T-cell (primary cell): ENCODE measurements at regions not wholly inside any gene's neighbourhood (a gene's known extent, or its start where the extent isn't known, plus 50 kb on each side); places are given as distances from the start of the nearest gene placed in this dataset.

Experiments
- ATAC-seq, 4 experiments: fragments of 200-7000 bp in 3 of 4; fragments of 150-1000 bp in 1 of 4; cut with Tn5 transposase; replicated peaks in 1 of 4; 1 replicate in 3 of 4; 2 replicates in 1 of 4; pipeline ENCODE4 v1.10.0; 2021; ENCODE audit warnings: moderate library complexity in 3 of 4, mild to moderate bottlenecking in 2 of 4, moderate number of reproducible peaks in 1 of 4
- CTCF ChIA-PET, 2 donors: fragments of 300-600 bp; sonication (Branson Sonifier 250); formaldehyde crosslinking; loops; one replicate each; lab custom pipeline; 2022; ENCODE audit warnings: antibody characterized with exemption in 2 of 2; lab: Charles Lee
- POLR2A ChIA-PET, 2 donors: fragments of 300-600 bp; sonication (Branson Sonifier 250); formaldehyde crosslinking; loops; one replicate each; lab custom pipeline; 2022; ENCODE audit warnings: antibody characterized with exemption in 2 of 2; lab: Charles Lee
- DNase-seq, 35 experiments: peaks; one replicate each; pipeline versions ENCODE4 v3.0.0 to v3.0.0-alpha.2; 2013 to 2023
- H3K27ac ChIP-seq: one replicate; pipeline ENCODE4 v1.5.1; 2013; ENCODE audit warnings: low read length
- H3K27me3 ChIP-seq, 2 experiments: replicated peaks in 1 of 2; 1 replicate in 1 of 2; 2 replicates in 1 of 2; pipeline versions ENCODE4 v1.6.1 to v1.7.0; 2013; ENCODE audit warnings: low read length in 1 of 2, mixed read lengths in 1 of 2; ENCODE audit not compliant: control insufficient read depth in 2 of 2, insufficient read depth in 2 of 2; ENCODE audit errors: extremely low read depth in 1 of 2
- H3K36me3 ChIP-seq, 2 donors: 1 replicate in 1 of 2; 2 replicates in 1 of 2; pipeline versions ENCODE4 v1.6.1 to v1.7.0; 2013; ENCODE audit warnings: low read length in 1 of 2; ENCODE audit not compliant: control insufficient read depth in 2 of 2, insufficient read depth in 1 of 2; ENCODE audit errors: extremely low read depth in 1 of 2
- H3K4me1 ChIP-seq, 2 experiments: 1 replicate in 1 of 2; 2 replicates in 1 of 2; pipeline versions ENCODE4 v1.6.1 to v1.7.0; 2013; ENCODE audit warnings: low read length in 2 of 2, mixed read lengths in 1 of 2; ENCODE audit not compliant: insufficient read depth in 2 of 2, control insufficient read depth in 1 of 2; ENCODE audit errors: extremely low read depth in 1 of 2
- H3K4me3 ChIP-seq, 2 donors: 1 replicate in 1 of 2; 2 replicates in 1 of 2; pipeline versions ENCODE4 v1.5.1 to v1.7.0; 2013; ENCODE audit warnings: mild to moderate bottlenecking in 2 of 2, low read length in 1 of 2, moderate library complexity in 1 of 2; ENCODE audit not compliant: control insufficient read depth in 1 of 2; ENCODE audit errors: extremely low read depth in 1 of 2
- H3K9me3 ChIP-seq: 2 replicates; pipeline ENCODE4 v1.7.0; 2013
- H3K27ac Mint-ChIP-seq, 2 donors: one replicate each; pipeline ENCODE4 v1.8.0; 2020 to 2021; ENCODE audit warnings: mild to moderate bottlenecking in 2 of 2, mixed read lengths in 2 of 2
- H3K27me3 Mint-ChIP-seq, 2 donors: one replicate each; pipeline ENCODE4 v1.8.0; 2021 to 2022; ENCODE audit warnings: mixed read lengths in 2 of 2
- H3K36me3 Mint-ChIP-seq: one replicate; pipeline ENCODE4 v1.8.0; 2021; ENCODE audit warnings: mixed read lengths
- H3K4me1 Mint-ChIP-seq, 3 donors: one replicate each; pipeline ENCODE4 v1.8.0; 2020 to 2022; ENCODE audit warnings: mixed read lengths in 3 of 3, mild to moderate bottlenecking in 1 of 3
- H3K4me3 Mint-ChIP-seq, 3 donors: one replicate each; pipeline ENCODE4 v1.8.0; 2020 to 2022; ENCODE audit warnings: mild to moderate bottlenecking in 3 of 3, mixed read lengths in 3 of 3, moderate library complexity in 3 of 3
- H3K9me3 Mint-ChIP-seq, 3 donors: one replicate each; pipeline ENCODE4 v1.8.0; 2020 to 2022; ENCODE audit warnings: mixed read lengths in 3 of 3
- WGBS: methylation state at CpG from one replicate; pipeline ENCODE4 v1.1.5; 2013; ENCODE audit warnings: missing lambda C conversion rate; ENCODE audit not compliant: insufficient coverage; 5-methylcytosine and 5-hydroxymethylcytosine counted together

DNA sequence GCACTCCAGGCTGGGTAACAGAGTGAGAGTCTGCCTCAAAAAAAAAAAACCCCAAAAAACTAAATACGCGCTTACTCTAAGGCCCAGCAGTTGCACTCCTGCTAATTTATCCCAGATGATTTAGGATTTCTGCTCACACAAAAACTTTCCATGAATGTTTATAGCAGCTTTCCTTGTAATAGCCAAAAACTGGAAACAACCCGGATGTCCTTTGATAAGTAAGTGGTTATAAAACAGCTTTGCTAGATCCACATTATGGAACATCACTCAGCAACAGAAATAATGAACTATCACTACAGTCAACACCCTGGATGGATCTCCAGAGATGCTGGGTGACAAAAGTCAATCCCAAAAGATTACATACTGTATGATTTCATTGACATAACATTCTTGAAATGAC is 220.4 kb upstream of the JARID2 start:
- DNase-seq (no peak), ATAC-seq (no peak)
- Mint-ChIP-seq H3K9me3 (no peaks in the 10 kb centered on the region), H3K36me3 (no peaks in the 10 kb centered on the region), H3K4me1 (peaks cover 0 to 15% (median 4%) of the 10 kb centered on the region in 3 donors), H3K4me3 (no peak overlapping the region), H3K27ac (no peak overlapping the region), H3K27me3 (peaks cover 0 to 11% of the 10 kb centered on the region in 2 donors)
- Histone ChIP-seq H3K9me3 (no peaks in the 10 kb centered on the region), H3K4me1 (peaks cover 0 to 13% of the 10 kb centered on the region in 2 experiments), H3K27me3 (peaks cover 0 to 12% of the 10 kb centered on the region in 2 experiments), H3K27ac (no peak overlapping the region), H3K36me3 (no peaks in the 10 kb centered on the region), H3K4me3 (no peak overlapping the region)
- CTCF ChIA-PET, result no interaction called here
- POLR2A ChIA-PET, result no interaction called here
- no CpG with 5 or more reads among the region's 3 CpGs for WGBS

DNA sequence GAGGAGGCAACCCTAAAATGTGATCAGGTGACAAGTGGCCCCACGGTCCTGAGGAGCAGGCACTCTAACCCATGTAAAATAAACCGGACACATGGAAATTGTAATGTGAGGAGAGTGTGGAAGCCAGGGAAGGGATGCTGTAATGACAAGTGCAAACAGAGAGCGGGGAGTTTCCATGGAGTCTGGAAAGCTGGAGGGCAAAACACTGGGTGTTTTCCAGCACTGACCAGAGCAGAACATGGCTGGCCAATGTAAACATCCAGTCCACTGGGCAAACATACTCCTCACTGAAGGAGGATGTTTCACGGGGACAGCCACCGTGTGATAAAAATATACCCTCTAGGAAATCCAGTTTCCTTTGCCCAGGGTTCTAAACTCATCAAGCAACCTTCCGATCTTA is 219.0 kb upstream of the JARID2 start:
- no peak for ATAC-seq
- H3K4me1 Mint-ChIP-seq, result peaks cover 5 to 10% (median 7%) of the 10 kb centered on the region in 3 donors
- peaks cover 0 to 5% of the 10 kb centered on the region in 2 experiments for H3K27me3 ChIP-seq
- peaks cover 0 to 8% of the 10 kb centered on the region in 2 experiments for H3K4me1 ChIP-seq
- ChIA-PET CTCF (interaction anchor here (0.6 to 0.7 kb wide), 2 partner anchors 15 to 1719 kb away, joined by 3 read pairs; no protein-coding TSS in a partner anchor), POLR2A (interaction anchor here in 1 of 2 donors (0.7 kb wide), 1 partner anchor 69 kb away, joined by 7 read pairs; no protein-coding TSS in a partner anchor)
- no peaks in the 10 kb centered on the region for H3K9me3 ChIP-seq
- H3K27me3 Mint-ChIP-seq, result peaks cover 0 to 2% of the 10 kb centered on the region in 2 donors
- no peak overlapping the region for H3K27ac Mint-ChIP-seq
- H3K9me3 Mint-ChIP-seq, result peaks cover 0 to 4% (median 0%) of the 10 kb centered on the region in 3 donors
- 93% methylated on average over 3 of the region's 6 CpGs for WGBS
- H3K36me3 ChIP-seq, result no peaks in the 10 kb centered on the region
- H3K27ac ChIP-seq, result no peak overlapping the region
- no peak overlapping the region for H3K4me3 ChIP-seq
- H3K36me3 Mint-ChIP-seq, result no peaks in the 10 kb centered on the region
- no peak for DNase-seq
- H3K4me3 Mint-ChIP-seq, result no peak overlapping the region

DNA sequence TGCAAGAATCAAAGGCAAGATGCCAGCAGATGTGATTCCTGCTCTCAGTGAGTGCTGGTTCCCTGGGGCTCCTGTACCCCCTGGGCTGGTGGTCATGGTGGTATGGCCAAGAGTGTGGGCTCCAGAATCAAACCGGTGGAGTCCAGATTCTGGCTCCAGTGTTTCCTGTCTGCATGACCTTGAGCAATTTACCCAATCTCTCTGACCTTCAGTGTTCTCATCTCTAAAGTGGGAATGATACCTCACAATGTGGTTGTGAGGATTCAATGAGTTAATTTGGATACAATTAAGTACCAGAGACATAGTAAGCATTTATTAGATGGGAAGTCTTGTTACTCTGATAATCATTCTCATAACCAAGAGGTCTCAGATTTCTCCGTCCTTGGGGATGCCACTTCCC is 218.4 kb upstream of the JARID2 start:
- no peaks in the 10 kb centered on the region for H3K9me3 ChIP-seq
- H3K4me1 ChIP-seq, result peaks cover 0 to 2% of the 10 kb centered on the region in 2 experiments
- DNase-seq, result no peak
- H3K4me3 ChIP-seq, result no peak overlapping the region
- no peak overlapping the region for H3K27ac Mint-ChIP-seq
- CTCF ChIA-PET, result interaction anchor here in 1 of 2 donors (0.6 kb wide), 1 partner anchor 1718 kb away, joined by 3 read pairs; no protein-coding TSS in a partner anchor
- POLR2A ChIA-PET, result no interaction called here
- WGBS, result no CpG with 5 or more reads among the region's 2 CpGs
- no peak overlapping the region for H3K27ac ChIP-seq
- no peaks in the 10 kb centered on the region for H3K36me3 Mint-ChIP-seq
- no peaks in the 10 kb centered on the region for H3K36me3 ChIP-seq
- peaks cover 7 to 12% (median 7%) of the 10 kb centered on the region in 3 donors for H3K4me1 Mint-ChIP-seq
- H3K27me3 Mint-ChIP-seq, result peaks cover 0 to 2% of the 10 kb centered on the region in 2 donors
- ATAC-seq, result no peak
- H3K4me3 Mint-ChIP-seq, result no peak overlapping the region
- no peaks in the 10 kb centered on the region for H3K27me3 ChIP-seq
- peaks cover 0 to 4% (median 0%) of the 10 kb centered on the region in 3 donors for H3K9me3 Mint-ChIP-seq

DNA sequence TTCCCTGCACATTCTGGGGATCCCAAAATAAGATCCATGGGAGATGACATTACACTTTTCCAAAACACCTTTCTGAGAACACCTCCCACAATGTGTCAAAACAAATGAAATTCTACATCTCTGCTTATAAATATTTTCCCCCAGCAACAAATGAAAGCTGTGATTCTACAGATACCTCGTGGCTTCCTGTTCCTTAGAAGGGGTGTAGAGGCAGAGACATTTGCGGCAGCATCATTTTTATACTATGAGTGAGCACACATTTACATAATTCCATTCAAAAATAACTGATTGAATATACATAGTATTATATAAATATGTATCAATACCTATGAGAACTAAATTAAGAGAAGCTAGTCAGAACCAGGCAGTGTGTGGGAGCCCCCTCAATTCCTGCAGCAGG is 213.9 kb upstream of the JARID2 start:
- no CpG with 5 or more reads among the region's 2 CpGs for WGBS
- no peak overlapping the region for H3K4me3 ChIP-seq
- H3K27me3 ChIP-seq, result no peaks in the 10 kb centered on the region
- Mint-ChIP-seq H3K27me3 (no peaks in the 10 kb centered on the region), H3K4me3 (peak overlapping the region in 1 of 3 donors; percentile 3), H3K9me3 (peaks cover 0 to 4% (median 0%) of the 10 kb centered on the region in 3 donors), H3K27ac (no peak overlapping the region), H3K36me3 (no peaks in the 10 kb centered on the region), H3K4me1 (peaks cover 3 to 22% (median 4%) of the 10 kb centered on the region in 3 donors)
- ChIA-PET POLR2A (no interaction called here), CTCF (no interaction called here)
- ATAC-seq (no peak), DNase-seq (no peak)
- no peaks in the 10 kb centered on the region for H3K9me3 ChIP-seq
- no peak overlapping the region for H3K27ac ChIP-seq
- no peaks in the 10 kb centered on the region for H3K36me3 ChIP-seq
- H3K4me1 ChIP-seq, result no peaks in the 10 kb centered on the region

DNA sequence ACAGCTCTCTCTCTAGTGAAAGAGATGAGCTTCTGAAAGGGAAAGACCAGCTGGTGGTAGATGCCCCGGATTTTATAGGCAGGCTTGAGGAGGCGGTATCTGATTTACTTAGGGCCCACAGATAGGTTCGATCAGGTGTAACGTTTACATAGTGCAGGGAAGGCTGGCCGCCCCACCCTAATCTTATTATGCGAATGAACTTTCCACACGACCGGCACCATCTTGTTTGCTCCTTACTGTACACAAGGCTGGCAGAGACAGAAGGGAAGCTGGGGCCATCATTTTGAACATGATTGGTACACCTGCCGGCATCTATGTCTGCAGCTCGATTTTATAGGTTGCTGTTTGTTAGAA is 212.0 kb upstream of the JARID2 start:
- H3K27me3 Mint-ChIP-seq, result no peaks in the 10 kb centered on the region
- no peak overlapping the region for H3K4me3 Mint-ChIP-seq
- H3K27ac ChIP-seq, result no peak overlapping the region
- H3K9me3 Mint-ChIP-seq, result peaks cover 0 to 4% (median 0%) of the 10 kb centered on the region in 3 donors
- H3K4me1 Mint-ChIP-seq, result peaks cover 3 to 22% (median 4%) of the 10 kb centered on the region in 3 donors
- no peaks in the 10 kb centered on the region for H3K36me3 ChIP-seq
- no peaks in the 10 kb centered on the region for H3K4me1 ChIP-seq
- peaks cover 0 to 2% of the 10 kb centered on the region in 2 experiments for H3K27me3 ChIP-seq
- no peak overlapping the region for H3K4me3 ChIP-seq
- no peak for DNase-seq
- ChIA-PET POLR2A (no interaction called here), CTCF (no interaction called here)
- H3K27ac Mint-ChIP-seq, result no peak overlapping the region
- no peaks in the 10 kb centered on the region for H3K9me3 ChIP-seq
- no peaks in the 10 kb centered on the region for H3K36me3 Mint-ChIP-seq
- 76% methylated on average over 4 of the region's 10 CpGs for WGBS
- no peak for ATAC-seq

DNA sequence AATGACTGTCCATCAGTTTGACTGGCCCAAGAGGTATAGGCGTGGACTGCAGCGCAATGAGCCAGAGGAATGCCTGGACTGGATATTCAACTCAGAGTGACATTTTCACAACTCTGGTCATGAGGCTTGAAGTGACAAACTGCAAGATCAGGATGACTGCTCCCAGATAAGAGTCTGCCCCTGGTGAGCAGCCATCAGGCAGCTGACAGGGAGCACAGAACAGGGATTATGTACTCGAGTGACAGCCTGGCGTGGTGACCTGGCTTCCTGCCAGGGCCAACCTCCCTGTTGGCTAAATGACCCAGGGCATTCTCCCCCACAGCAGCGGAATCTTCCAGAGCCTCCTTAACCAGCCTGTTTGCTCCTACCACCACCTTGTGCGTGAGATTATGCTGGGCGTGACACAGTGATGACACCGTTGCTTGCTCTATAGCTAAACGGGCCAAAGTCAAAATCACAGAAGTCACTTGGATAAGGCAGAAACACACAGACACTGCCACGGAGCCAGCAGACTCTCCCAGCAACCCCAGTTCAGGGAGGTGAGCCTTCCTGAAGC is 209.1 kb upstream of the JARID2 start:
- peaks cover 0 to 2% of the 10 kb centered on the region in 2 experiments for H3K27me3 ChIP-seq
- Mint-ChIP-seq H3K36me3 (no peaks in the 10 kb centered on the region), H3K9me3 (no peaks in the 10 kb centered on the region), H3K27me3 (no peaks in the 10 kb centered on the region), H3K27ac (no peak overlapping the region), H3K4me3 (no peak overlapping the region), H3K4me1 (peaks cover under 1 to 17% (median 4%) of the 10 kb centered on the region in 3 donors)
- DNase-seq (no peak), ATAC-seq (no peak)
- POLR2A ChIA-PET, result no interaction called here
- no peaks in the 10 kb centered on the region for H3K9me3 ChIP-seq
- H3K4me3 ChIP-seq, result no peak overlapping the region
- H3K27ac ChIP-seq, result no peak overlapping the region
- no peaks in the 10 kb centered on the region for H3K4me1 ChIP-seq
- H3K36me3 ChIP-seq, result no peaks in the 10 kb centered on the region
- CTCF ChIA-PET, result no interaction called here
- WGBS, result 80% methylated on average over 10 of the region's 10 CpGs
